Erythroblast (primary cell): ENCODE measurements at regions not wholly inside any gene's neighbourhood (a gene's known extent, or its start where the extent isn't known, plus 50 kb on each side); places are given as distances from the start of the nearest gene placed in this dataset.
A peak's percentile ranks its signal among the peaks of the same experiment; 100 is the strongest.

ENCODE experiments used
- DNase-seq, 2 experiments: peaks; one replicate each; lab custom pipeline; 2025; lab: John Stamatoyannopoulos, UW
- GATA1 ChIP-seq: IDR thresholded peaks from 2 replicates; pipeline ENCODE4 v1.6.1; 2011; ENCODE audit warnings: low read depth, mild to moderate bottlenecking, control low read depth, low read length, moderate library complexity
- POLR2A ChIP-seq: IDR thresholded peaks from 2 replicates; pipeline ENCODE4 v1.6.1; 2011; ENCODE audit warnings: mild to moderate bottlenecking, low read length

DNA sequence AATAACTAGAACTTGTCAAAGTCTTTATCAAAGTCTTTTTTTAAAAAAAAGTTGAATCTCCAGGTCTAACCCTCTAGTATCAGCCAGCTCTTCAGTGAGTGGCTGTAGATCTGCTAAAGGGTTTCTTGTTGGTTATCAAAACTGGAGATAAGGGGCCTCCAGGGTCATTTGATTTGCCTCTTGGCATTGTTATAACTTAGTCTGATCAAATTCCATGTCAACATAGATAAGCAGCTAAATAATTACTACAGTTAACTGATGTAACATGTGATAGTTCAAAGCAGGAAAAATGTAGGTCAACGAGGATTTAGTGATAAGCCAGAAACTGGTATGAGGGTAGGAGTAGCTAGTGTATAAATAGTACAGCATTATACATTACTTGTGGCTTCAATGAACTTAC is 465.1 kb downstream of the PDHA2 start:
- no peak for TF ChIP-seq GATA1
- TF ChIP-seq POLR2A = no peak
- DNase-seq = peak in 1 of 2 experiments; percentile 1

DNA sequence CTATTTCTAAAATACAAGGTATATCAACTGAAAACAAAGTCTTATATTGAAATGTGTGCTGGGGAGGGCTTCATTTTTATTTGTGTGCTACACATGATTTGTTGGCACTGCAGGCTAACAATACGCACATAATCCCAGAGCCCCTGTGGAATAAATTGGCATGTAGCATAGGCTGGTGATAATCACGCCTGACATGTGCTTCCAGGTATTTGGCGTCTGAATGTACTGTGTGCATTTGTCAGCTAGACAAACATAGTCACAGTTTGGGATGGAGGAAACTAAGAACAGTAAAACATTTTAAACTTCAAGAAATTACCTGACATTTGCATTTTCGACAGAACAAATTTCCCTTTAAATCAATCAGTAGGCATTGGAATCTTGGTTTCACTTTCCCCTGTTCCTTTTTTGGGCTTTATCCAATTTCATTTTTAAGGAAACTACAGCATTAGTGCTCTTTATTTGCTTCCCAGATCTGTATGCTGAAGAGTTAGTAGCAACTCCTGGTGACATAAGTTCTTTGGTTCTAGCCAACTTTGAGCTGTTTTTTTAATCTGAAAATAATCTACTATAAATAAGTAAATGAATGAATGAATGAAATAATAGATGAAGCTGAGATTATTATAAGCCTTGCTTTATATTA is 472.3 kb downstream of the PDHA2 start:
- no peak for DNase-seq
- TF ChIP-seq POLR2A = no peak
- no peak for TF ChIP-seq GATA1

DNA sequence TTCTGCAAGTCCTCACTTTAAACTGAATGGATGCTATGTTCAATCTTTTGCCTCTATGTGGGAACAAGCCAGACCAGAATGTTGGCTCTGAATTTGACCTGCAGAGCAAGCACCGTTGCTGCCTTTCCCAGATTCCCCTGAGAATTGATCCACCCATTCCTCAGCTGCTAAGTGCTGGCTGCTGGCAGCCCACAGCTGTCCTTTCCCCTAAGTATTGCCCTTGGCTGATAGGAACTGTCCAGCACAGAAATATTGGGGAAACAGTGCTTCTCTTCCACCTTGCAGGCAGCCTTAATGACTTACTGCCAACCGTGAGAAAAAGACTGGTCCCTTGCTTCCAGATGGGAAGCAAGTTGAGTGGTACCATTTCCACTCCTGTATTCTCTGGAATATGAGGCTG is 475.9 kb downstream of the PDHA2 start:
- TF ChIP-seq GATA1 = no peak
- no peak for TF ChIP-seq POLR2A

DNA sequence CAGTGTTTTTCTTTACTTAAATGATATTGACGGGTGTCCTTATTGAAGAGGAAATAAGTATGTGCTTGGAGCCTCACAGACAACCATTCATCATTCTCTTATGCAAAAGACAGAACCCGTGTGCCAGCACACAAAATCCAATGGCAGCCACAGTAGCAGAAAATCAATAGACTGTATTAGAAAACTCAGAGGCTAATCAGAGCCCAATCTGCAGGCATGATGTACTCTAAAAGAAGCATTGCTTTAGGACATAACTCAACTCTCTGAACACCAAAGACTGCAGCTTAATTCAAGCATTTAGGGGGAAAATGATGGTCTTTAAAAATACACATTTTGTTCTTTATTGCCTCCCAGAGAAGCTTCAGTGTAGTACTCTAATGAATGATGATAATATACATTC is 476.9 kb downstream of the PDHA2 start:
- DNase-seq = no peak
- TF ChIP-seq GATA1 = no peak
- no peak for TF ChIP-seq POLR2A

More for the DNA sequence above, 475.9 kb downstream of the PDHA2 start:
- DNase-seq = no peak

DNA sequence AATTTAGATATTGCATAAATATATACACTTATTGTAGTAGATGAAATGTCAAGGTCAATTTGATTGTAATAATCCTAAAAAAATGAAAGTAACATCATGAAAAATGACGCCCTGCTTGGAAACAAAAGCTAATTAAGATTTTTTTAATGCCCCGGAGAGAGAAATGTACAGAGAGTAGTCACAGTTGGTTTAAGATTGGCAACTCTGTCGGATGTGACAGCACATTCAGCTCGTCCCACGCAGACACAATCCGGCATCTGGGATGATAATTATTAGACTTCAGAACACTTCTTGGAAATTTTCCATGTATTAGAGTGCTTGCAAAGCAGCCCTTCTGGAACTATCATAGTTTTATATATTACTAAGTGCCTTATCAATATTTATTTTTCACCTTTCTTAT is 478.0 kb downstream of the PDHA2 start:
- no peak for TF ChIP-seq GATA1
- no peak for TF ChIP-seq POLR2A
- DNase-seq = no peak

DNA sequence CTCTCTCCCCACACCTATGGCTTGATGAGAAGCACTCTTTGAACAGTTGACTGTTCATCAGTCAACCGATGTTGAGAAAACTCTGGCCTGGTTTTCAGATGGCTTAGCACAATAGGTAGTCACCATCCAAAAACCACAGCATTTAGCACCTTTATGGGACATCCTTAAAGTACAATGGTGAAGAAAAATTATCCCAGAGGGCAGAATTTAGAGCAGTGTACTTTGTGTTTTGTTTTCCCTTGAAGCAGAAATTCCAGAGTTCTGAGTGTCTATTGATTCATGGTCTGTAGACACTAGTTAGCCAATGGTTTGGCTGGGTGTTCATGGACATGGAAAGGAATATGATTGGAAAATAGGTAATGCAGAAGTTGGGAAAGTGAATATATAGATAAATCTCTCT is 487.0 kb downstream of the PDHA2 start:
- TF ChIP-seq GATA1 = no peak
- TF ChIP-seq POLR2A = no peak
- no peak for DNase-seq

DNA sequence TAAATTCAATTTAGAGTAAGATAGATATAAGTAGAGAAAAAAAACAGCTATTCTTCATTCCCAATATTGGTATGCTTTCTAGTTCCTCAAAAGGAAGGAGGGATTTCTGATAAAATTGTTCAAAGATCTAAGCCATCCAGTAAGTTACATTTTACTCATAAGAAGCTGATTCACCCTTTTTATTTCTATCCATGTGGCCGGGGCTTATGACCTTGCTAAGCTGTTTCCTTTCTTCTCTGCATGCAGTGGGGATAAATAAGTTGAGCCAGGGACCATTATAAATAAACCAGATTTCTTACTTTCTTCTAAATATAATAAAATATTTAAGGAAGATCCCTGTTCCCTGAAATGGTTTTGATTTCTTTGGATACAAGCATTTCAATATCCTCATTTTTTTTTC is 502.3 kb downstream of the PDHA2 start:
- DNase-seq = no peak
- TF ChIP-seq POLR2A (no peak), GATA1 (no peak)

DNA sequence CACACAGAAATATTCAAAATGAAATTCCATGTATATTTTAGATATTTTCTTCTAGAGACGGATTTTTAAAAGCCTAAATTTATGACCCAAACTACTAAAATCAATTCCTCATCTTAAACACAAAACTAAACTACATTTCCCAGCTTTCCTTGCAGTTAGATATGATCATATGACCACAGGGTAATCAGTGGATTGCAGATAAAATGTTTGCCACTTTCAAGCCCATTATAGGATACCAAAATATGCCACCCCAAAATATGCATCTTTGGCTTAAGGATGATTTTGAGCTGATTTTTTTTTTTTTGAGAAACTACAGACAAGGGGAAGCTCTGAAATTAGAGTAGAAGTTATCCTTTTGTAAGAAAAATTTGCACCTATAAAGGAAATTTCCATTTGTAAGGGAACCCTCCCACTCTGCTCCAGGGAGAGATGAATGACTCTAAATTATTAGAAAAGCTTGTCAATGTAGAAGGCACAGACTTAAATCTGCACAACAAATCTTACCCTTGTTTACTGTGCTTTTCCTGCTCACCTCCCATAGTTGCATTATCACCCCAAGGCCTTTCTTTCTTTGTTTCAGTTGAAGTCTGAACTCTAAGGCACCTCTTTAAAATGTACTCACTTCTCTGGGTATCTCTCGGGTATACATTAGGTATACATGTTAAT is 503.0 kb downstream of the PDHA2 start:
- no peak for DNase-seq
- TF ChIP-seq GATA1 (no peak), POLR2A (no peak)

DNA sequence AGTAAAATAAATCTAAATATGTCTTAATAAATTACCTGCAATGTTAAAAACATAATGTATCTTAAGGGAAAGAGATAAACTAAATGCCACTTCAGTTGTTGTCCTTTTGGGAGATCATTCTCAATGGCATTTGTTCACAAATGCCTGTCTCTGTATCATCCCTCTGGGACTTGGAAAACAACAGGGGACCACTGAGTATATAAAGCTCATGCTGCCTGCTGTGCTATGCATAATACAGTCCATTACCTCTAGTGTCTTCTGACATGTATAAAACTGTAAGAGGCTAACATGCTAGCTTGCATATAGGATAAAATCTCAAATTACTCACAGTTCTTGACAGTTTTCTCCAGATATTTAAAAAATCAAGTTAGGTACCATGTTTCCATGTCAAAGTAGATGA is 503.9 kb downstream of the PDHA2 start:
- no peak for DNase-seq
- no peak for TF ChIP-seq GATA1
- TF ChIP-seq POLR2A = no peak

DNA sequence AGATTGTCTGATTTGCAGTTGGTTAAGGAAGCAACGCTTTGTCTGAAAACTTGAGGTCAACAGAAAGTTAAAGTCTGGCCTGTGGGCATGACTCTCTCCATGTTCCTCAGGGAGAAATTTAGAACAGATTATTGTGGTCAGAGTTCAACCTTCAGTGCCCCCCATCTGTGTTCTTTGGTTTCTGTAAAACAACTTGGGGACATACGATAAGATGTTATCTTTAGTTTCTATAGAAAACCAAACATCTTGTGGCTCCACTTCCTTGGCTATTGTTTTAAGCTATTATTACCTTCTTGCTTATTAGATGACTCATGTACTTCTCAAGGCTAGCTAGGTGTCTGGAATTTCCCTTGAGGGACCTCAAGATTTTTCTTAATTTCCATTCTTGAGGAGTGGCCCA is 507.7 kb downstream of the PDHA2 start:
- DNase-seq = peak in 1 of 2 experiments; percentile 1

DNA sequence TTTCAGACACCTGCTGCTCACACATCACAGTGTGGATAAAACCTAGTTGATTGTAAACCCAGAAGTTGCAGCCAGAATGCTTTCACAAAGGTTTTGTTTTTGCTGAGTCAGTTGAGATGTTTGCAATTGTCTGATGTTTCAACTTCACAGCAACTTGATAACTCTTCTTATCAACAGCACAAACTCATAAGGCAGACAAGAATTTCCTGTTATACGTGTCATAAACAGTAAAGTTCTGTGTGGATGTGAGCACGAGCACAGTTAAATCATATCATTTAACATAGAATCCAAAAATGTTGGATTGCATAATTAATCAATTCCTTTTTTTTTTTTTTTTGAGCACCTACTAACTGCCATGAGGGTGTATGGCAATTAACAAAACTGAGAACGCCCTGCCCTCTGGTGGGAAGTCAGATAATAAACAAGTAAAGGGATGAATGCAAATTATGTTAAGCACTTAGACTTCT is 512.2 kb downstream of the PDHA2 start:
- no peak for TF ChIP-seq GATA1
- no peak for TF ChIP-seq POLR2A
- peak; percentile 66 to 75 for DNase-seq

More for the DNA sequence above, 507.7 kb downstream of the PDHA2 start:
- TF ChIP-seq POLR2A = no peak
- TF ChIP-seq GATA1 = no peak

DNA sequence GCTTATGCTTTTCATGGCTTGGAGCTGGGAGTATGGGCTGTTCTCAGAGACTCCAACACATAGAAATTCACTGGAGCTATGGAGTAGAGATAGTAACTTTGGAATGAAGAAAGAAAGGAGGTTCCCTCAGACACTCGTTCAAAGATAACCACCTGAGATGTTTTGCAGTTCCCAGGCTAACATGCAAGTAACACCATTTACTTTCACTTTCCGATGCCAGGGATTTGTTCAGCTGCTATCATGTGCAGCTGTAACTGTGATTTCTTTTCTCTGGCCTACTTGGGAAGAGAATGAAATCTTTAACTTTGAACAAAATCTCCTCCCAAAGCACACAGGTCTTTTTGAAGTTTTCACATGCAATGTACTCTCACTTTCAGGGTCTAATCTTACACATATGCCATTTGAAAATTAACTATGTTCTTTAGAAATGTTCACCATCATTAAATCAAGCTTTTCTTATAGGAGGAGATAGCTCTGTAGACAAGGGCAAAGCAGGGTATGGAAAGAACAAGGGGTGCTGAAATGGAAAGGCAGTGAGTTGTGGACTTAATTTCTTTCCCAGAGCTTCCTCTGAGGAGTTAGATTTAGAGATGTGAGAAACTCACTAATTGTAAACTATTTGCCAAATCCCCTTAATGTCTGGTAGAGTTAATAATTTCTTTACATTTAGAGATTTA is 514.3 kb downstream of the PDHA2 start:
- TF ChIP-seq GATA1 = no peak
- TF ChIP-seq POLR2A = no peak
- DNase-seq = peak; percentile 7 to 27

DNA sequence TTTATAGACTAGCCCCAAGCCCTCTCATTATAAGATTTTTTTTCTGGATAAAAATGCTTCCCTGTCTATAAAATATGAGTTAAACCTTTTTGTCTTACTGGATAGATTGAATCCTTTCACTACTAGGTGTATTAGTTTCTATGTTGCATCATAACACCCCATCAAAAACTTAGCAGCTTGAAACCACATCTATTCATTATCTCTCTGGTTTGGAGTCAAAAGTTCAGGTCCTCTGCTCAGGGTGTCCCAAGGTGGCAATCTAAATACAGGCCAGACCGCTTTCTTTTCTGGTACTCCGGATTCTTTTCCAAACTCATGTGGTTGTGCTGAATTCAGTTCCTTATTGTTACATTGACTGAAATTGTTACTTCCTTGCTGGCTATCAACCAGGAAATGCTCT is 515.5 kb downstream of the PDHA2 start:
- no peak for TF ChIP-seq GATA1
- TF ChIP-seq POLR2A = no peak
- DNase-seq = no peak

DNA sequence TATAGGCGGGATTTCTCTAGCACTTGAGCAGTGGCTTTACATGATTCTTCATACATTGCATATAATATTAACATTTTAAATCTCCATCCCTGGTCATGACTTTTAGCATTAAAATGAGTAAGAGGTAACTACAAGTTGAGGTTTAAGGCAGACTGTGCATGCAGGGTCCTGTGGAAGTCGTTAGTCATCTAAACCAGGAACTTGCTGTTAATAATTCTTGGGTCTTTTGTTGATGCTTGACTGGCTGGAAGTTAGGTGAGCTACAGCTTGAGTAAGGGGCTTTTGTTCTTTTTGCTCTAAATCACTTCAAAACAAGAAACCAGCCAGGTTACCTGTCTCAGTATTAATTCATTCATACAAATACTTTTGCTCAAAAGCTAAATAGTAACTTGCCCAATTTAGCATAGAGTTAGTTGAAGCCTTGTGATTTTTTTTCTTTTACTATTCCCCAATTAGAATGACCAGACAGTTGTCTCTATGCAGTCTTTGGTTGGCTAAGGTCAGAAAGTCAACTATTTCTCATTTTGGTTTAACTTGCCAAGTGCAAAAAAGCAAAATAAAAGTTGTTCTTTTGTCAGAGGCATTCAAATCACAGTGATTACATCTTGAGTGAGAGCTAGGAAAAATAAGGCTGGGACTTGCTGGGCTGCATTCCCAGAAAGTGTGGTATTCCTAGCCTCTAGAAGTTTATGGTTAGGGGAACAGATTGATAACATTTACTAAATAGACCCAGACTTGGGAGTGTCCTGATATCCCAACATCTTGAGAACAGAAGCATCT is 516.9 kb downstream of the PDHA2 start:
- no peak for DNase-seq
- no peak for TF ChIP-seq GATA1
- TF ChIP-seq POLR2A = no peak
